GM18520 (cell line): ENCODE measurements at regions not wholly inside any gene's neighbourhood (a gene's known extent, or its start where the extent isn't known, plus 50 kb on each side); places are given as distances from the start of the nearest gene placed in this dataset.

Source experiments
- ATAC-seq: cut with Tn5 transposase; IDR thresholded peaks from one replicate; pipeline ENCODE4 v1.9.1; 2021; ENCODE audit not compliant: unreplicated experiment

GRCh38 chr4:174122705-174123104, 160.8 kb downstream of the FBXO8 start:
- no peak for ATAC-seq

GRCh38 chr4:174120446-174121295, 162.8 kb downstream of the FBXO8 start:
- no peak for ATAC-seq

DNA sequence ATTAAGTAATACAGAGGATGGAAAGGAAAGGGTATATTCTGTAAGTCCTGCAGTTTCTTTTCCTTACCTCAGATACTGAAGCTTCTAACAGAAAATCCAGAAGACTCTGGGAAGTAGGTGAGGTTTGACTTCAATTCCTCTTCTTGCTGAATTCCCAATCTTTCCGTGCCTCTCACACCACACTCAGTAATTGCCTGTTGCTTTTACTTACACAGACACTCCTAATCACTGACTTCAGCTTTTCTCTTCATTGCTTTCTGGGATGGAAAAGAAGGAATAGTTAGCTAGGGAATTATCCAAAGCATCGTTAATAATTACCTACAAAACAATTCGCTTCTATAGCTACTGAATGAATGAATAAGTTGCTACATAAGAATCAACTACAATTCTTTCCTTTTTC, 163.6 kb downstream of the FBXO8 start:
- no peak for ATAC-seq

- ATAC-seq = no peak
These were observed 164.4 kb downstream of the FBXO8 start for GRCh38 chr4:174119051-174119450.

GRCh38 chr4:174118171-174118570, 165.3 kb downstream of the FBXO8 start:
- no peak for ATAC-seq

- ATAC-seq = no peak
These were observed 166.0 kb downstream of the FBXO8 start for GRCh38 chr4:174117445-174117844.

DNA sequence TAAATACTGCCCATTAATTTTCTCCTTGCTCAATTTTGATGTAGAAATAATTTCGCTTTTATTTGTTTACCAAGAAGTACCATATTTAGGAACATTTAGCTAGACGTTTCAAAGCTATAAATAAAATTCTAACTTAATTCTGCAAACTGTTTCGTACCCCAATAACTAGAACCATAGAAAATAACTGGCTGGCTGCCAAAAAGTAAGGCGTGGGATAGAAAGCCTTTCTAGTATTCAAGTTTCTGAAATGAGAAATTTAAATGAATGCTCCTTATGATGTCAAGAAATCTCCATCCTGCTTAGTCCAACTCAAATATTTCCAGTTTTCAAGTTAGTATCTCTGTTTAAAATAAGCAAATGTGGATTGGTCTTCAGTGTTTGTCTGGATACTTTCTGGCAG, 167.4 kb downstream of the FBXO8 start:
- ATAC-seq = no peak

DNA sequence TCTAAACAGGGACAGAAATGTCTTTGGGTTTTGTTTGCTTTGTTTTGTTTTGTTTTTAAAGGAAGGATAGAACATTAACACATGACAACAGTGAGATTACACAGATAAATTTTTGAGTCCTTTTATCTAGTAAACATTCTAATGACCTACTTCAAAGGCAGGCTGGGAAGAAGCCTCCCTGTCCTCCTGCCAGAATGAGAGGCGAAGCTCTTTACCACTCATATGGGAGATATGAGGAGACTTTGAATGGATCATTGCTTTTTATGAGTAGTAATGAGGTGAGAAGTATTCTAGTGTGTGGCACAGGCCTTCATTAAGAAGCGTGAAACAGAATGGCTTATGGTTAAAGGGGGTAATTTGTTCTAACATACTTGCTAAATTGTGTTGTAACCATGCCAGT, 172.0 kb downstream of the FBXO8 start:
- no peak for ATAC-seq

DNA sequence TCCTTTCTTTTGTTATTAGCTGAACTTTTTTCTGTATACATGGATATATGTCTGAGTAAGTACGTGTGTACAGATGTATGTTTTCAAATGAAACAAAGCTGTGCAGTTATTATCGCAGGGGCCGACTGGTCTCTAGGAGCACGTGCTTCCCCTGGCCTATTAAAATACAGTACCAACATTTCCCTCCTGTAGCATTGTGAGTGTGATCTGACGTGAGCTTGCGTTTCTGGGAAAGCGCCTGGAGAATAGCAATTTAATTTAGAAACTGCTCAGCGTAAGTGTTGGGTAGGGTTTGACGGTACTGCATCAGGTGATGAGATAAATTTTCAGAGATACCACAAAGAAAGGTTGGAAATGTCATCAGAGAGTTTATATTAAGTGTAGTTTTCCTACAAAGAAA, 173.3 kb downstream of the FBXO8 start:
- no peak for ATAC-seq

DNA sequence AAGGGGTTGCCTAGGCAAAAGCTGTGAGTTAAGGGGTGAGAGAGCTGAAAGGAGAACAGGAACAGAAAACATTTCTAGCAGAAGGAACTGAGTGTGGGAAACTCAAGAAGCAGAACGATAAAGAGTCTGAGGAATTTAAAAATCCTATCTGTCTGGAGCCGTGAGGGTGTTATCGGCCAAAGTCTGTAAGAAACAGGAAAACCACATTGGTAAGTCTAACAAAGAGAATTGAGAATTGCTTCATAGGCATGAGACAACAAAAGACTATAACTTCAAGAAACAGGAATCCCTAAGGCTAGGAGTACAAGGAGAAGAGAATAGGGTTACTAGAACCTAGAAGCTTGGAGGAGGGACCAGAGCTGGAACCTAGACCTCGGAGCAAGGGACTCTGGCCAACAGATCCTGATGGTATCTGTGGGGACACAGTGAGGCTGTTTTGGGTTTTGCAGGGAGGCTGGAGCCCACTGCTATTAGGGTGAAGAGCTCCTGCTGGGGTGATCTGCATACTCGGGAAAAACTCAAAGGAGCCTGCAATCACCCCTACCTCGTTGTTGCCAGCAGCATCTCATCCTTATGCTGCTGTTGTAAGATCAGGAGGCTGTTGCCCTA, 175.6 kb downstream of the FBXO8 start:
- no peak for ATAC-seq

DNA sequence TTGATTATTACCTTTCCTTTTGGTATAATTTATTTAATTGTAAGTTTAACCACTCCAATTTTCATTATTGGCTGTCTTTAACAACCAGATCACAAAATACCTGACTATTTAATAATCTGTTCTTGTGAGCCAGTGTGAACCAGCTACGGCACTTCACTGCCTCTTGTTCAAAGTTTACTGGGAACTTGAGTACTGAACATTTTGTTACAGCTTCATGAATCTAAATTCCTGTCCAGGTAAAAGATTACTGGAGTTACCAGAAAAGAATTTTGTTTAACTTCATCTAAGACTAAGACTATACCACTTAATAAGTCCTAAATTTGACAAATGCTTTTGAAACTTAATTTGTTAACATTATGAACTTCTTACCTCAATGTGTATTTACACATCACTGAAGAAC, 178.3 kb downstream of the FBXO8 start:
- no peak for ATAC-seq

DNA sequence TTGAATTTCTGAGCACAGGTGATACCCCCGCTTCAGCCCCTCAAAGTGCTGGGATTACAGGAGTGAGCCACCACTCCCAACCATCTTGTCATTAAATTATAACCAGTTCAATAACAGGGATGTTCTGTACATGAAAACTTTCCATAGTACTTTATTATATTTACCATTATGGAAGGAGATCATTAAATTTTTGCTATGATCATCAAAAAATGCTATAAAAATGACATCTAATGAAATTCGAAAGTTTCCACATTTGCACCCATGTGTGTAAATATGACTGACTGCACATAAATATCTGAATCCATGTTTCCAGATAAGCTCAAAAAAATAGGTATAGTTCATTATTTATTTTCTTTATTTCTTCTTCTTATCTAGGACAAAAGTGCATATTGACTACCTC, 182.6 kb downstream of the FBXO8 start:
- no peak for ATAC-seq

DNA sequence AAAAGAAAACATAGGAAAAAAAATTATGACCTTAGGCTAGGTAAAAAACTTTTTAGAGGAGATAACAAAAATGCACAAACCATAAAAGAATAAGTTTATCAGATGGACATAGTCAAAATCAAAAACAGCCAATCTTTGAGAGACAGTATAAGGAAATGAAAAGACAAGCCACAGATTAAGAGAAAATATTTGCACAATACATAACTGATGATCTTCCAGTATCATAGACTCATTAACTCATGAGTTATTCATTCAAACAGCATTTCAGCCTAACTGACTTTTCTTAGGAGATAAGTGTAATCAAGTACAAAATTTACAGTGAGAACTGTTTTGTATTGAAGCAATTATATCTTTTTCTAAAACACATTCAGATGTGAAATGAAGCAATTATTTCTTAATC, 183.8 kb downstream of the FBXO8 start:
- ATAC-seq = no peak

GRCh38 chr4:174096999-174097398, 186.5 kb downstream of the FBXO8 start:
- no peak for ATAC-seq

DNA sequence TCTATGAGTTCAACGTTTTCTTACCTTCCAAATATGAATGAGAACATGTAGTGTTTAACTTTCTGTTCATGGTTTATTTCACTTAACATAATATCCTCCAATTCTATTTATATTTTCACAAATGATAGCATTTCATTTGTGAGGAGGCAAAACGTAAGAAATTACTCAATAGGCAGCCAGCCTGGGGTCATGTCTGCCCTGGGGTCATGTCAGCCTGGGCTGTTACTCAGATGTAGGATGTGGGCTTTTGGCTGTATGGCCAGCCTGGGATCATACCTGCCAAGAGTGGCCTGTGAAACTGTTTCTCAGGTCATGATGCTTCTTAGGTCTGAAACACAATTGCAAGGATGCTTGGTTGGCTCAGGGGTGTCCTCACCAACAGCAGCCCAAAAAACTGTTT, 187.0 kb downstream of the FBXO8 start:
- no peak for ATAC-seq

DNA sequence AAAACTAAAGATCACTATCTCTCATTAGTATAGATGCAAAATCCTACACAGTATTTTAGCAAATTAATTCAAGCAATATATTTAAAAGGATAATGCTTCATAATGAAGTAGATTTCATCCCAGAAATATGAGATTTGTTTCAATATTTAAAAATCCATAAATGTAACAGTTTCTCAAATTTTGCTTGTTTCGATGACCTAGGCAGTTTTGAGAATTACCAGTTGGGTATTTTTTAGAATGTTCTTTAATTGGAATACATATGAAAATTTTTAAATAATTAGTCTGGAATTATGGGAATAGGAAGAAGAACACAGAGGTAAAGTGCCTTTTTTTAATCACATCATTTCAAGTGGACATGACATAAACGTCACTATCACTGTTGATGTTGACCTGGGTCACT, 192.3 kb downstream of the FBXO8 start:
- ATAC-seq = no peak

- ATAC-seq = no peak
These were observed 193.8 kb downstream of the FBXO8 start for GRCh38 chr4:174089711-174090110.

DNA sequence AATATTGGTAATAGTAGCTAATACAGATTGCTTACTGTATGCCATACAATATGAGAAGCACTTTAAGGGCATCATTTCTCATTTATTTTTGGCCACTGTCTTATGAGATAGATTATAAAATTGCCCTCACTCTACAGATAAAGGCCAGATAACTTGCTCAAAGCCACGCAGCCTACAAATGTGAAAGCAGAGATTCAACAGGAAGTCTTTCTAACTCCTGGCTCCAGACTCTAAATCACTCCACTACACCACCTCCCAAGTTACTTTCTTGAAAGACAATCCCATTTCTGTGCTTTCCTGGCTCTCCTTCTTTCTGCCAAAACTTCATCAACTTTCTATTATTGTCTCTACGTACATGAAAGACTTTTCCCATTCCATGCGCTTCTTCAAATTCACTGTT, 194.7 kb downstream of the FBXO8 start:
- no peak for ATAC-seq

GRCh38 chr4:174086829-174087799, 196.4 kb downstream of the FBXO8 start:
- no peak for ATAC-seq

GRCh38 chr4:174084981-174085380, 198.5 kb downstream of the FBXO8 start:
- ATAC-seq = no peak

GRCh38 chr4:174084542-174084941, 198.9 kb downstream of the FBXO8 start:
- no peak for ATAC-seq

GRCh38 chr4:174080361-174080760, 203.1 kb downstream of the FBXO8 start:
- no peak for ATAC-seq
